Fibroblast of villous mesenchyme (primary cell): ENCODE measurements at regions not wholly inside any gene's neighbourhood (a gene's known extent, or its start where the extent isn't known, plus 50 kb on each side); places are given as distances from the start of the nearest gene placed in this dataset.

Source experiments
- DNase-seq: peaks from one replicate; pipeline ENCODE4 v3.0.0-alpha.2; 2010; ENCODE audit warnings: low read depth
- H3K4me3 ChIP-seq: 2 replicates; pipeline ENCODE4 v1.5.1; 2011; ENCODE audit warnings: low read depth, mild to moderate bottlenecking, low read length
- TF ChIP-seq, protein P1 (sequence below): IDR thresholded peaks from 2 replicates; pipeline ENCODE4 v1.5.1; 2012; ENCODE audit warnings: low read depth, mild to moderate bottlenecking, low read length; ENCODE audit not compliant: insufficient read depth

DNA sequence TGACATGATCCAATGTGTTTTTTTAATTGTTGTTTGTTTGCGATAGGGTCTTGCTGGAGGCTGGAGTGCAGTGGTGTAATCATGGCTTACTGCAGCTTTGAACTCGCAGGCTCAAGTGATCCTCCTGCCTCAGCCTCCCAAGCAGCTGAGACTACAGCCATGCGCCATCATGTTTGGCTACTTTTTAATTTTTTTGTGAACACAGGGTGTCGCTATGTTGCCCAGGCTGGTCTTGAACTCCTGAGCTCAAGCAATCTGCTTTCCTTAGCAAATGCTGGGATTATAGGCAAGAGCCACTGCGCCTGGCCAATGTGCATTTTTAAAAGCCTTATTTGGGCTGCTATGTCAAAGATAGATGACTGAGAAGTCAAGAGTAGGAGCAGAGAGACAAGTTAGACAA lies 123.0 kb downstream of the EDEM1 start:
- H3K4me3 ChIP-seq, result no peak overlapping the region
- TF ChIP-seq, protein P1, sequence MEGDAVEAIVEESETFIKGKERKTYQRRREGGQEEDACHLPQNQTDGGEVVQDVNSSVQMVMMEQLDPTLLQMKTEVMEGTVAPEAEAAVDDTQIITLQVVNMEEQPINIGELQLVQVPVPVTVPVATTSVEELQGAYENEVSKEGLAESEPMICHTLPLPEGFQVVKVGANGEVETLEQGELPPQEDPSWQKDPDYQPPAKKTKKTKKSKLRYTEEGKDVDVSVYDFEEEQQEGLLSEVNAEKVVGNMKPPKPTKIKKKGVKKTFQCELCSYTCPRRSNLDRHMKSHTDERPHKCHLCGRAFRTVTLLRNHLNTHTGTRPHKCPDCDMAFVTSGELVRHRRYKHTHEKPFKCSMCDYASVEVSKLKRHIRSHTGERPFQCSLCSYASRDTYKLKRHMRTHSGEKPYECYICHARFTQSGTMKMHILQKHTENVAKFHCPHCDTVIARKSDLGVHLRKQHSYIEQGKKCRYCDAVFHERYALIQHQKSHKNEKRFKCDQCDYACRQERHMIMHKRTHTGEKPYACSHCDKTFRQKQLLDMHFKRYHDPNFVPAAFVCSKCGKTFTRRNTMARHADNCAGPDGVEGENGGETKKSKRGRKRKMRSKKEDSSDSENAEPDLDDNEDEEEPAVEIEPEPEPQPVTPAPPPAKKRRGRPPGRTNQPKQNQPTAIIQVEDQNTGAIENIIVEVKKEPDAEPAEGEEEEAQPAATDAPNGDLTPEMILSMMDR, result no peak
- DNase-seq, result no peak

DNA sequence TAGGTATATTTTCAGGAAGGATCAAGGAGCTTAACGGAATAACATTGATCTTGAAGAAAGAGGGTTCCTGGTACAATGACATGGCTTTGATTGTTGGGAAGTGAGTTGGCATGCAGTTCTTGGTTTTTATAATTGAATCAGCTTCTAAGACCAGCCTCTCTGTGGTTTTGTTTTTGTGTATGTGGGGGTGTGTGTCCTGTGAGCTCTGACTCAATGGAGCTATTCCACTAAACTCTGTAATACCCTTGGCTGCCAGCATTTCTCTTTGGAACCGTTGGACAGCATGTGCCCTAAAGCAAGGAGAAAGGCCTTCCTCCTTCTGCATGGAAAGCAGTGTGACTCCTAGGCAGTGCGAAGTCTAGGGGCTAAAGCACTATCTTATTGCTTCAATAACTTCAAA lies 124.8 kb downstream of the EDEM1 start:
- TF ChIP-seq, protein P1, result no peak
- H3K4me3 ChIP-seq, result no peak overlapping the region
- DNase-seq, result no peak

DNA sequence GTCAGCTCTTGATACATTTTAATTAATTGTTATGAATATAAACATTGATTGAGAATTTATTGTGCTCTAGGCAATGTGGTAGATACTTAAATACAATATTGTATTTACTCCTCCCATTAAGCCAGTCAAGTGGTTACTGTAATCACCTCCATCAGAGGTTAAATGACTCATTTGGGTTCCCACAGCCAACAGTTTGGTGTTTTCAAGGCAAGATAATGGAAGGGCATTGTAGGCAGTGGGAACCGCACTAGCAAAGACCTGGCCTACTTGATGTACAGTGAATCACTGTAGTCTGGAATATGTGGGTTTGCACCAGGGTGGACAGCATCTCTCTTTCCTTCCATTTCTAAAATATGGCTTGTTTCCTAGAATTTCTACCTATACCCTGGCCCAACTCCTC lies 127.4 kb downstream of the EDEM1 start:
- DNase-seq, result no peak
- H3K4me3 ChIP-seq, result no peak overlapping the region
- TF ChIP-seq, protein P1, result no peak

DNA sequence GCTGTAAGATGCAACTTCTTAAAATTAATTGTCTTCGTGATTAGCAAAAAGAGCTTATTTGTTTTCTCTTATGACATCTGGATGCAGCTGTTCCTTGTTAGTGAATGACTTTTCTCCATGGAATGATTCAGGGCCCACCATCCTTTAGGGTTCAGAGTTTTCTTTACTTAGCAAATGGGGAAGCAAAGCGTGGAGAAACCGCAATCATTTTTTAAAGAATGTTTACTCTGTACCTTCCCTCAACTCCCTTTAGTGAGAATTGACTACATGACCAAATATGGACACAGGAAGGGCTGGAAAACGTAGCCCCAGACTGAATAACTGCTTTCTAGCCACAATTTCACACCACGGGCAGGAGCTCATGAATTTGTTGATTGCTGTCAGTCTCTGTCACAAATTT lies 130.1 kb downstream of the EDEM1 start:
- no peak for DNase-seq
- no peak overlapping the region for H3K4me3 ChIP-seq
- TF ChIP-seq, protein P1, result no peak

DNA sequence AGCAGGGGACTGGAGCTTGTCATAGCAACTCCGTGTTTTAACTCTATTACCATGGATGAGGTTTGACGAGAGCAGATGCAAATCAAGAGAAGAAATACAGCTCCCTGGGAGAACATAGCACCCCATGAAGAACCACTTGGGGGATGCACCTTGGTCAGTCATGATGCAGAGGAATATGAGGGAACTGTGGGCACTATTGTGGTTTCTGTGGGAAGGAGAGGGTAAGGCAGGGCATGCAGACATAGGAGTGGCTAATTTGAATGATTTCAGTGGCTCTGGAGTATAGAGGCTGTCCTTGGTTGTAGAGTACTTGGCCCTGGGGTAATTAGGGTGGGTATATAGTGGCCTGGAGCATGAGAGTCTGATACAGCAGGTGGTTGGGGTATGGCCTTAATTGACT lies 131.9 kb downstream of the EDEM1 start:
- no peak overlapping the region for H3K4me3 ChIP-seq
- TF ChIP-seq, protein P1, result no peak
- DNase-seq, result no peak

DNA sequence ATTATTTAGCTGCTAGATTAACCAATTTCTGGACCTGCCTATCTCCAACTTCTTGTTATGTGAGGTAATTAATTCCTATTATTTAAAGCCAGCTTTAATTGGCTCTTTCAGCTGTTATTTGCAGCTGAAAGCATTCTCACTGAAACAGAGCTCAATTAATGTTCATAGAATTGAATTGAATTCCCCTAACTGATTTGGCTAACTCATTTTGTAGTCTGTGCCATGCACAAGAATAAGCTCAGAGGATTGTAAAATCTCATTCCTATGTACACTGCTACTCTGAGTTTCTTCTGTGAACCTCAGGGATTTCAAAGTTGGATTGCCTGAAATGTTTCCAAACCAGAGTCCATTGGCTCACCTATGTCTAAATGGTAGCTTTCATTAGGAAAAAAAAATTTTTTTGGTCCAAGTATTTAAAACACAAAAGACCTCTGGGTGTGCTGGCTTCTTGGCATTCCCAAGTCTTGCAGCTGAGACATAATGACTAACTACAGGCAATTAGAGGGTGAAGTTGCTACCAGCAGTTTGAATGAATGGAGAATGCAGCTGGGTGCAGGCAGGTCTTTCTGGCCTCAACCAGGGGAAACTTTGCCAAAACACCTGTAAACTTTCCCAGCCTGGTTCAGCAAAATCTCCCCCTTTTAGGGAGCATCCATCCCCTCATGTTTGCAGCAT lies 134.3 kb downstream of the EDEM1 start:
- no peak for DNase-seq
- TF ChIP-seq, protein P1, result no peak
- no peak overlapping the region for H3K4me3 ChIP-seq

DNA sequence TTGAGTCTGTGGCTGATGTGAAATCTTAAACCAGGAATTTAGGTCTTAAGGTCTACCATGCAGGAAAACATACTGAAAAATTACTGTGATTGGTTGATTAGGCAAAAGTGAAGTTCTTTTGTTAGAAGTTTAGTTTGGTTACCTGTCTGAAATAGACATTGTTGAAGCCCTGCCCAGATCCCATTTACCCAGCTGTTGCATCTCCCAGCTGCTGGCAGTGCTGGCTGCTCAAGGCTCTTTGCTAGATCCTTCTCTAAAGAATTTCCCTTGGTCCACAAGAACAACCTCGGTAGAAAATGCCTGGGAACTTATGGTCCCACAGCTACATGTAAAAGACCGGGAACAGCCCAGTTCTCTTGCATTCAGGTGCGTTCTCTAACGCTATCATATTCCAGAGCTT lies 137.3 kb downstream of the EDEM1 start:
- no peak for DNase-seq
- TF ChIP-seq, protein P1, result no peak
- no peak overlapping the region for H3K4me3 ChIP-seq
